OCI-LY7 (cell line): ENCODE measurements at regions not wholly inside any gene's neighbourhood (a gene's known extent, or its start where the extent isn't known, plus 50 kb on each side); places are given as distances from the start of the nearest gene placed in this dataset.
A peak's percentile ranks its signal among the peaks of the same experiment; 100 is the strongest.
"Not testable (repeated sequence)": the region's sequence is repeated elsewhere in the genome, so short reads cannot be mapped to it uniquely, and the experiment has no call there.

Source experiments
- BruUV-seq: library from RNA; stranded (reverse); fragments of 400-500 nt; replicated peaks from 2 replicates; lab custom pipeline; 2021; lab: Mats Ljungman, UMichigan
- CTCF ChIA-PET: fragments of 300-600 bp; sonication (Branson Sonifier 250); formaldehyde crosslinking; loops from one replicate; lab custom pipeline; 2022; ENCODE audit warnings: antibody characterized with exemption; ENCODE audit not compliant: unreplicated experiment; lab: Charles Lee
- POLR2A ChIA-PET: fragments of 300-600 bp; sonication (Branson Sonifier 250); formaldehyde crosslinking; loops from one replicate; lab custom pipeline; 2022; ENCODE audit warnings: antibody characterized with exemption; lab: Charles Lee
- DNase-seq: peaks from one replicate; pipeline ENCODE4 v3.0.0-alpha.2; 2015; ENCODE audit warnings: low spot score
- H2AFZ ChIP-seq: fragments of 200-600 bp; sonication (generic), shearing (Covaris generic); 2 replicates; pipeline ENCODE4 v1.6.1; 2014; ENCODE audit warnings: mild to moderate bottlenecking, antibody characterized with exemption, low read length, moderate library complexity
- H3K27ac ChIP-seq: fragments of 200-600 bp; sonication (generic); 2 replicates; pipeline ENCODE4 v1.5.1; 2014; ENCODE audit warnings: mixed run types, low read depth, mild to moderate bottlenecking, moderate library complexity, low read length, inconsistent platforms; ENCODE audit not compliant: poor library complexity, severe bottlenecking
- H3K36me3 ChIP-seq: fragments of 200-600 bp; sonication (generic); 2 replicates; pipeline ENCODE4 v1.6.1; 2014; ENCODE audit warnings: mild to moderate bottlenecking, antibody characterized with exemption, low read length, moderate library complexity, mixed read lengths; ENCODE audit not compliant: insufficient read depth
- H3K4me1 ChIP-seq: fragments of 200-600 bp; sonication (generic); 2 replicates; pipeline ENCODE4 v1.5.1; 2014; ENCODE audit warnings: mild to moderate bottlenecking, low read length; ENCODE audit not compliant: insufficient read depth, poor library complexity, severe bottlenecking
- H3K4me2 ChIP-seq: fragments of 200-600 bp; sonication (generic); 2 replicates; pipeline ENCODE4 v1.6.1; 2014; ENCODE audit warnings: mild to moderate bottlenecking, low read length
- H3K4me3 ChIP-seq: fragments of 200-600 bp; sonication (generic); 2 replicates; pipeline ENCODE4 v1.5.1; 2014; ENCODE audit warnings: mild to moderate bottlenecking, low read depth, low read length; ENCODE audit not compliant: poor library complexity, severe bottlenecking
- H3K79me2 ChIP-seq: fragments of 200-600 bp; sonication (generic); 2 replicates; pipeline ENCODE4 v1.6.1; 2016; ENCODE audit warnings: low read depth, mild to moderate bottlenecking, low read length, moderate library complexity, mixed read lengths; ENCODE audit not compliant: insufficient read depth
- H3K9me2 ChIP-seq: fragments of 200-600 bp; sonication (generic); 2 replicates; pipeline ENCODE4 v1.6.1; 2016; ENCODE audit warnings: mild to moderate bottlenecking, low read length, mixed read lengths; ENCODE audit not compliant: insufficient read depth
- H3K9me3 ChIP-seq: fragments of 200-600 bp; sonication (generic); 2 replicates; pipeline ENCODE4 v1.6.1; 2014; ENCODE audit warnings: mild to moderate bottlenecking, mixed run types, low read length, mixed read lengths
- H4K20me1 ChIP-seq: fragments of 200-600 bp; sonication (generic); 2 replicates; pipeline ENCODE4 v1.6.1; 2014; ENCODE audit warnings: mild to moderate bottlenecking, antibody characterized with exemption, low read length, moderate library complexity, mixed read lengths; ENCODE audit not compliant: insufficient read depth
- CTCF ChIP-seq: fragments of 200-600 bp; sonication (generic); conservative IDR thresholded peaks from 2 replicates; pipeline ENCODE4 v1.5.1; 2014; ENCODE audit warnings: mild to moderate bottlenecking, antibody characterized with exemption, low read length, moderate library complexity, mixed read lengths
- EZH2phosphoT487 ChIP-seq: fragments of 200-600 bp; sonication (generic); IDR thresholded peaks from 2 replicates; pipeline ENCODE4 v1.6.1; 2018; ENCODE audit warnings: low read depth, borderline replicate concordance, mild to moderate bottlenecking, mixed run types, antibody characterized with exemption, low read length, moderate library complexity, mixed read lengths
- intact Hi-C: fragments of 100-400 bp; cut with micrococcal nuclease; formaldehyde crosslinking; loops from one replicate; pipeline ENCODE4 v1.10.0; 2022; ENCODE audit not compliant: unreplicated experiment

GRCh38 chr20:53855733-53856132, 214.7 kb downstream of the BCAS1 start:
- intact Hi-C loops, result no loop called here
- Histone ChIP-seq H3K36me3 (no peaks in the 10 kb centered on the region), H2AFZ (peak overlapping the region; percentile 66; the same call in 1 of the 2 replicates), H3K4me3 (no peak overlapping the region), H4K20me1 (no peaks in the 10 kb centered on the region), H3K9me2 (no peaks in the 10 kb centered on the region), H3K4me1 (peaks cover 15% of the 10 kb centered on the region), H3K27ac (no peak overlapping the region), H3K9me3 (no peaks in the 10 kb centered on the region), H3K4me2 (no peak overlapping the region), H3K79me2 (no peaks in the 10 kb centered on the region)
- TF ChIP-seq EZH2phosphoT487 (no peak), CTCF (no peak)
- DNase-seq, result no peak
- CTCF ChIA-PET, result interaction anchor here (0.8 kb wide), 1 partner anchor 10 kb away, joined by 3 read pairs; no protein-coding TSS in a partner anchor
- no TSS peak for BruUV-seq
- POLR2A ChIA-PET, result interaction anchor here (0.5 to 2.2 kb wide), 3 partner anchors 8 to 47 kb away, joined by 4 to 11 read pairs (median 4); no protein-coding TSS in a partner anchor

GRCh38 chr20:53854609-53854926, 215.8 kb downstream of the BCAS1 start:
- H3K4me3 ChIP-seq, BruUV-seq, H3K9me2 ChIP-seq, H2AFZ ChIP-seq, intact Hi-C loops, H3K36me3 ChIP-seq, H3K79me2 ChIP-seq, DNase-seq, POLR2A ChIA-PET, H3K4me2 ChIP-seq, H3K9me3 ChIP-seq, H3K27ac ChIP-seq, H4K20me1 ChIP-seq, CTCF ChIA-PET: not testable (repeated sequence)
- peaks cover 23% of the 10 kb centered on the region for H3K4me1 ChIP-seq

GRCh38 chr20:53853111-53853713, 217.2 kb downstream of the BCAS1 start:
- H2AFZ ChIP-seq, result no peak overlapping the region
- peaks cover 33% of the 10 kb centered on the region for H3K4me1 ChIP-seq
- H3K36me3 ChIP-seq, result no peaks in the 10 kb centered on the region
- intact Hi-C loops, result no loop called here
- TF ChIP-seq CTCF (no peak), EZH2phosphoT487 (no peak)
- ChIA-PET CTCF (no interaction called here), POLR2A (interaction anchor here (12.1 kb wide), 1 partner anchor 11 kb away, joined by 139 read pairs; no protein-coding TSS in a partner anchor)
- H4K20me1 ChIP-seq, result no peaks in the 10 kb centered on the region
- no TSS peak for BruUV-seq
- no peak overlapping the region for H3K4me3 ChIP-seq
- DNase-seq, result no peak
- no peaks in the 10 kb centered on the region for H3K79me2 ChIP-seq
- no peaks in the 10 kb centered on the region for H3K9me3 ChIP-seq
- H3K27ac ChIP-seq, result no peak overlapping the region
- no peak overlapping the region for H3K4me2 ChIP-seq
- H3K9me2 ChIP-seq, result no peaks in the 10 kb centered on the region
